ENCODE measurements at regions not wholly inside any gene's neighbourhood (a gene's known extent, or its start where the extent isn't known, plus 50 kb on each side); places are given as distances from the start of the nearest gene placed in this dataset.

GRCh38 chr6:210778-211374 is 81.4 kb upstream of the DUSP22 start:
- no peak for DNase-seq

GRCh38 chr6:211871-212497 is 80.3 kb upstream of the DUSP22 start:
- no peak for DNase-seq

GRCh38 chr6:213284-213683 is 79.0 kb upstream of the DUSP22 start:
- DNase-seq = no peak

- DNase-seq = no peak
These were observed 77.9 kb upstream of the DUSP22 start for GRCh38 chr6:214428-214827.

- DNase-seq = no peak
These were observed 76.8 kb upstream of the DUSP22 start for GRCh38 chr6:215335-216034.

- no peak for DNase-seq
These were observed 75.1 kb upstream of the DUSP22 start for GRCh38 chr6:217048-217659.

- no peak for DNase-seq
These were observed 73.9 kb upstream of the DUSP22 start for GRCh38 chr6:218153-219018.

- no peak for DNase-seq
These were observed 73.2 kb upstream of the DUSP22 start for GRCh38 chr6:219019-219570.

- no peak for DNase-seq
These were observed 72.6 kb upstream of the DUSP22 start for GRCh38 chr6:219641-220198.

GRCh38 chr6:220312-220711 is 72.0 kb upstream of the DUSP22 start:
- DNase-seq = no peak

- no peak for DNase-seq
These were observed 71.4 kb upstream of the DUSP22 start for GRCh38 chr6:220721-221475.

GRCh38 chr6:221531-222349 is 70.5 kb upstream of the DUSP22 start:
- no peak for DNase-seq

- DNase-seq = no peak
These were observed 69.8 kb upstream of the DUSP22 start for GRCh38 chr6:222468-222867.

GRCh38 chr6:223136-223535 is 69.2 kb upstream of the DUSP22 start:
- no peak for DNase-seq

- no peak for DNase-seq
These were observed 68.5 kb upstream of the DUSP22 start for GRCh38 chr6:223763-224162.

- DNase-seq = no peak
These were observed 67.9 kb upstream of the DUSP22 start for GRCh38 chr6:224350-224749.

GRCh38 chr6:225121-225721 is 67.1 kb upstream of the DUSP22 start:
- DNase-seq = no peak

- no peak for DNase-seq
These were observed 66.4 kb upstream of the DUSP22 start for GRCh38 chr6:225907-226306.

- no peak for DNase-seq
These were observed 65.7 kb upstream of the DUSP22 start for GRCh38 chr6:226516-227073.
